Panc1 (cell line): ENCODE measurements at regions not wholly inside any gene's neighbourhood (a gene's known extent, or its start where the extent isn't known, plus 50 kb on each side); places are given as distances from the start of the nearest gene placed in this dataset.
A peak's percentile ranks its signal among the peaks of the same experiment; 100 is the strongest.
"Not testable (repeated sequence)": the region's sequence is repeated elsewhere in the genome, so short reads cannot be mapped to it uniquely, and the experiment has no call there.

Experiments used
- ATAC-seq: fragments of 200-7000 bp; cut with Tn5 transposase; 2 replicates; pipeline ENCODE4 v1.9.1; 2020; ENCODE audit warnings: mild to moderate bottlenecking, moderate library complexity
- BruUV-seq: library from RNA; stranded (reverse); fragments of 400-500 nt; replicated peaks from 2 replicates; lab custom pipeline; 2021; lab: Mats Ljungman, UMichigan
- CTCF ChIA-PET: fragments of 300-600 bp; sonication (Branson Sonifier 250); formaldehyde crosslinking; loops from one replicate; lab custom pipeline; 2022; ENCODE audit warnings: antibody characterized with exemption; lab: Charles Lee
- POLR2A ChIA-PET: fragments of 300-600 bp; sonication (Branson Sonifier 250); formaldehyde crosslinking; loops from one replicate; lab custom pipeline; 2022; ENCODE audit warnings: antibody characterized with exemption; lab: Charles Lee
- DNase-seq: peaks from one replicate; pipeline ENCODE4 v3.0.0-alpha.2; 2010; ENCODE audit warnings: low read depth, low spot score
- H3K27ac ChIP-seq: 2 replicates; pipeline ENCODE4 v1.5.1; 2011; ENCODE audit warnings: mild to moderate bottlenecking, low read length, inconsistent platforms
- H3K27me3 ChIP-seq: fragments of 200-500 bp; sonication (Bioruptor generic); 2 replicates; pipeline ENCODE4 v1.6.0; 2014; ENCODE audit warnings: low read length, inconsistent platforms; ENCODE audit not compliant: control insufficient read depth, insufficient read depth
- H3K36me3 ChIP-seq: fragments of 200-500 bp; sonication (Bioruptor generic); 2 replicates; pipeline ENCODE4 v1.5.1; 2014; ENCODE audit warnings: inconsistent platforms, mild to moderate bottlenecking, low read length, moderate library complexity; ENCODE audit not compliant: control insufficient read depth, insufficient read depth
- H3K4me1 ChIP-seq: 2 replicates; pipeline ENCODE4 v1.5.1; 2011; ENCODE audit warnings: inconsistent platforms, mild to moderate bottlenecking, low read length, moderate library complexity; ENCODE audit not compliant: control insufficient read depth, insufficient read depth
- H3K4me3 ChIP-seq, 2 experiments: 2 replicates each; pipeline ENCODE4 v1.5.1; 2011 to 2012; ENCODE audit warnings: low read depth in 2 of 2, low read length in 2 of 2, mild to moderate bottlenecking in 2 of 2, inconsistent platforms in 1 of 2, moderate library complexity in 1 of 2
- H3K9me3 ChIP-seq: fragments of 200-500 bp; sonication (Bioruptor generic); 2 replicates; pipeline ENCODE4 v1.5.1; 2014; ENCODE audit warnings: low read depth, mild to moderate bottlenecking, inconsistent platforms, low read length, moderate library complexity; ENCODE audit not compliant: control insufficient read depth, insufficient read depth
- in situ Hi-C: cut with HindIII; loops from 2 replicates; pipeline ENCODE4 v1.10.0; 2016; ENCODE audit warnings: low sequenced_read_pairs, low pct_unique_long_range_greater_than_20kb
- intact Hi-C: fragments of 100-400 bp; cut with micrococcal nuclease; formaldehyde crosslinking; loops from one replicate; pipeline ENCODE4 v1.10.0; 2022; ENCODE audit not compliant: unreplicated experiment
- TF ChIP-seq, protein P1 (sequence below): fragments of 450-650 bp; IDR thresholded peaks from 2 replicates; pipeline ENCODE4 v1.5.1; 2017; ENCODE audit warnings: mild to moderate bottlenecking

DNA sequence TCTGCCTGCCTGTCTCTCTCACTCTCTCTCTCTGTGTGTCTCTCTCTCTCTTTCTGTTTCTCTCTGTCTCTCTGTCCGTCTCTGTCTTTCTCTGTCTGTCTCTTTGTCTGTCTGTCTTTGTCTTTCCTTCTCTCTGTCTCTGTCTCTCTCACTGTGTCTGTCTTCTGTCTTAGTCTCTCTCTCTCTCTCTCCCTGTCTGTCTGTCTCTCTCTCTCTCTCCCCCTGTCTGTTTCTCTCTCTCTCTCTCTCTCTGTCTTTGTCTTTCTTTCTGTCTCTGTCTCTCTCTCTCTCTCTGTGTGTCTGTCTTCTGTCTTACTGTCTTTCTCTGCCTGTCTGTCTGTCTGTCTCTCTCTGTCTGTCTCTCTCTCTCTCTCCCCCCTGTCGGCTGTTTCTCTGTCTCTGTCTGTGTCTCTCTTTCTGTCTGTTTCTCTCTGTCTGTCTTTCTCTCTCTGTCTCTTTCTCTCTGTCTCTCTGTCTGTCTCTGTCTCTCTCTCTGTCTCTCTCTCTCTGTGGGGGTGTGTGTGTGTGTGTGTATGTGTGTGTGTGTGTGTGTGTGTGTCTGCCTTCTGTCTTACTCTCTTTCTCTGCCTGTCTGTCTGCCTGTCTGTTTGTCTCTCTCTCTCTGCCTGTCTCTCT is 2101.3 kb upstream of the TPTE start:
- H3K27me3 ChIP-seq, in situ Hi-C loops, H3K4me3 ChIP-seq, POLR2A ChIA-PET, H3K4me1 ChIP-seq, BruUV-seq, H3K9me3 ChIP-seq, CTCF ChIA-PET, H3K27ac ChIP-seq, DNase-seq, intact Hi-C loops, H3K36me3 ChIP-seq: not testable (repeated sequence)
- TF ChIP-seq, protein P1, sequence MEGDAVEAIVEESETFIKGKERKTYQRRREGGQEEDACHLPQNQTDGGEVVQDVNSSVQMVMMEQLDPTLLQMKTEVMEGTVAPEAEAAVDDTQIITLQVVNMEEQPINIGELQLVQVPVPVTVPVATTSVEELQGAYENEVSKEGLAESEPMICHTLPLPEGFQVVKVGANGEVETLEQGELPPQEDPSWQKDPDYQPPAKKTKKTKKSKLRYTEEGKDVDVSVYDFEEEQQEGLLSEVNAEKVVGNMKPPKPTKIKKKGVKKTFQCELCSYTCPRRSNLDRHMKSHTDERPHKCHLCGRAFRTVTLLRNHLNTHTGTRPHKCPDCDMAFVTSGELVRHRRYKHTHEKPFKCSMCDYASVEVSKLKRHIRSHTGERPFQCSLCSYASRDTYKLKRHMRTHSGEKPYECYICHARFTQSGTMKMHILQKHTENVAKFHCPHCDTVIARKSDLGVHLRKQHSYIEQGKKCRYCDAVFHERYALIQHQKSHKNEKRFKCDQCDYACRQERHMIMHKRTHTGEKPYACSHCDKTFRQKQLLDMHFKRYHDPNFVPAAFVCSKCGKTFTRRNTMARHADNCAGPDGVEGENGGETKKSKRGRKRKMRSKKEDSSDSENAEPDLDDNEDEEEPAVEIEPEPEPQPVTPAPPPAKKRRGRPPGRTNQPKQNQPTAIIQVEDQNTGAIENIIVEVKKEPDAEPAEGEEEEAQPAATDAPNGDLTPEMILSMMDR = peak; percentile 38
- ATAC-seq = peak; percentile 97

DNA sequence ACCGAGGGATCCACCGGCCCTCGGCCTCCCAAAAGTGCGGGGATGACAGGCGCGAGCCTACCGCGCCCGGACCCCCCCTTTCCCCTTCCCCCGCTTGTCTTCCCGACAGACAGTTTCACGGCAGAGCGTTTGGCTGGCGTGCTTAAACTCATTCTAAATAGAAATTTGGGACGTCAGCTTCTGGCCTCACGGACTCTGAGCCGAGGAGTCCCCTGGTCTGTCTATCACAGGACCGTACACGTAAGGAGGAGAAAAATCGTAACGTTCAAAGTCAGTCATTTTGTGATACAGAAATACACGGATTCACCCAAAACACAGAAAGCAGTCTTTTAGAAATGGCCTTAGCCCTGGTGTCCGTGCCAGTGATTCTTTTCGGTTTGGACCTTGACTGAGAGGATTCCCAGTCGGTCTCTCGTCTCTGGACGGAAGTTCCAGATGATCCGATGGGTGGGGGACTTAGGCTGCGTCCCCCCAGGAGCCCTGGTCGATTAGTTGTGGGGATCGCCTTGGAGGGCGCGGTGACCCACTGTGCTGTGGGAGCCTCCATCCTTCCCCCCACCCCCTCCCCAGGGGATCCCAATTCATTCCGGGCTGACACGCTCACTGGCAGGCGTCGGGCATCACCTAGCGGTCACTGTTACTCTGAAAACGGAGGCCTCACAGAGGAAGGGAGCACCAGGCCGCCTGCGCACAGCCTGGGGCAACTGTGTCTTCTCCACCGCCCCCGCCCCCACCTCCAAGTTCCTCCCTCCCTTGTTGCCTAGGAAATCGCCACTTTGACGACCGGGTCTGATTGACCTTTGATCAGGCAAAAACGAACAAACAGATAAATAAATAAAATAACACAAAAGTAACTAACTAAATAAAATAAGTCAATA is 2093.4 kb upstream of the TPTE start:
- BruUV-seq, H3K9me3 ChIP-seq, H3K27me3 ChIP-seq, POLR2A ChIA-PET, intact Hi-C loops, CTCF ChIA-PET, H3K36me3 ChIP-seq, in situ Hi-C loops, H3K4me1 ChIP-seq, H3K27ac ChIP-seq, DNase-seq, H3K4me3 ChIP-seq: not testable (repeated sequence)
- peak; percentile 73 for ATAC-seq

DNA sequence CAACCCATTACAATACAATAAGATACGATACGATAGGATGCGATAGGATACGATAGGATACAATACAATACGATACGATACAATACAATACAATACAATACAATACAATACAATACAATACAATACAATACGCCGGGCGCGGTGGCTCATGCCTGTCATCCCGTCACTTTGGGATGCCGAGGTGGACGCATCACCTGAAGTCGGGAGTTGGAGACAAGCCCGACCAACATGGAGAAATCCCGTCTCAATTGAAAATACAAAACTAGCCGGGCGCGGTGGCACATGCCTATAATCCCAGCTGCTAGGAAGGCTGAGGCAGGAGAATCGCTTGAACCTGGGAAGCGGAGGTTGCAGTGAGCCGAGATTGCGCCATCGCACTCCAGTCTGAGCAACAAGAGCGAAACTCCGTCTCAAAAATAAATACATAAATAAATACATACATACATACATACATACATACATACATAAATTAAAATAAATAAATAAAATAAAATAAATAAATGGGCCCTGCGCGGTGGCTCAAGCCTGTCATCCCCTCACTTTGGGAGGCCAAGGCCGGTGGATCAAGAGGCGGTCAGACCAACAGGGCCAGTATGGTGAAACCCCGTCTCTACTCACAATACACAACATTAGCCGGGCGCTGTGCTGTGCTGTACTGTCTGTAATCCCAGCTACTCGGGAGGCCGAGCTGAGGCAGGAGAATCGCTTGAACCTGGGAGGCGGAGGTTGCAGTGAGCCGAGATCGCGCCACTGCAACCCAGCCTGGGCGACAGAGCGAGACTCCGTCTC is 2092.5 kb upstream of the TPTE start:
- H3K4me1 ChIP-seq, BruUV-seq, H3K27ac ChIP-seq, DNase-seq, CTCF ChIA-PET, POLR2A ChIA-PET, intact Hi-C loops, H3K36me3 ChIP-seq, in situ Hi-C loops, H3K9me3 ChIP-seq, H3K4me3 ChIP-seq, H3K27me3 ChIP-seq: not testable (repeated sequence)
- ATAC-seq = peak; percentile 92

DNA sequence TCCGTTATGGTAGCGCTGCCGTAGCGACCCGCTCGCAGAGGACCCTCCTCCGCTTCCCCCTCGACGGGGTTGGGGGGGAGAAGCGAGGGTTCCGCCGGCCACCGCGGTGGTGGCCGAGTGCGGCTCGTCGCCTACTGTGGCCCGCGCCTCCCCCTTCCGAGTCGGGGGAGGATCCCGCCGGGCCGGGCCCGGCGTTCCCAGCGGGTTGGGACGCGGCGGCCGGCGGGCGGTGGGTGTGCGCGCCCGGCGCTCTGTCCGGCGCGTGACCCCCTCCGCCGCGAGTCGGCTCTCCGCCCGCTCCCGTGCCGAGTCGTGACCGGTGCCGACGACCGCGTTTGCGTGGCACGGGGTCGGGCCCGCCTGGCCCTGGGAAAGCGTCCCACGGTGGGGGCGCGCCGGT is 2086.7 kb upstream of the TPTE start:
- H3K4me3 ChIP-seq, CTCF ChIA-PET, H3K9me3 ChIP-seq, H3K36me3 ChIP-seq, DNase-seq, BruUV-seq, H3K27me3 ChIP-seq, in situ Hi-C loops, ATAC-seq, H3K4me1 ChIP-seq, intact Hi-C loops, H3K27ac ChIP-seq, POLR2A ChIA-PET: not testable (repeated sequence)

DNA sequence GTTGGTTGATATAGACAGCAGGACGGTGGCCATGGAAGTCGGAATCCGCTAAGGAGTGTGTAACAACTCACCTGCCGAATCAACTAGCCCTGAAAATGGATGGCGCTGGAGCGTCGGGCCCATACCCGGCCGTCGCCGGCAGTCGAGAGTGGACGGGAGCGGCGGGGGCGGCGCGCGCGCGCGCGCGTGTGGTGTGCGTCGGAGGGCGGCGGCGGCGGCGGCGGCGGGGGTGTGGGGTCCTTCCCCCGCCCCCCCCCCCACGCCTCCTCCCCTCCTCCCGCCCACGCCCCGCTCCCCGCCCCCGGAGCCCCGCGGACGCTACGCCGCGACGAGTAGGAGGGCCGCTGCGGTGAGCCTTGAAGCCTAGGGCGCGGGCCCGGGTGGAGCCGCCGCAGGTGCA is 2078.3 kb upstream of the TPTE start:
- H3K36me3 ChIP-seq, H3K9me3 ChIP-seq, intact Hi-C loops, H3K4me1 ChIP-seq, CTCF ChIA-PET, H3K4me3 ChIP-seq, H3K27ac ChIP-seq, in situ Hi-C loops, POLR2A ChIA-PET, DNase-seq, H3K27me3 ChIP-seq, BruUV-seq, ATAC-seq: not testable (repeated sequence)

DNA sequence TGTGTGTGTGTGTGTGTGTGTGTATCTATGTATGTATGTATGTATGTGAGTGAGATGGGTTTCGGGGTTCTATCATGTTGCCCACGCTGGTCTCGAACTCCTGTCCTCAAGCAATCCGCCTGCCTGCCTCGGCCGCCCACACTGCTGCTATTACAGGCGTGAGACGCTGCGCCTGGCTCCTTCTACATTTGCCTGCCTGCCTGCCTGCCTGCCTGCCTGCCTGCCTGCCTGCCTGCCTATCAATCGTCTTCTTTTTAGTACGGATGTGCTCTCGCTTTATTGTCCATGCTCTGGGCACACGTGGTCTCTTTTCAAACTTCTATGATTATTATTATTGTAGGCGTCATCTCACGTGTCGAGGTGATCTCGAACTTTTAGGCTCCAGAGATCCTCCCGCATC is 2071.6 kb upstream of the TPTE start:
- H3K27me3 ChIP-seq, CTCF ChIA-PET, H3K36me3 ChIP-seq, H3K4me3 ChIP-seq, in situ Hi-C loops, POLR2A ChIA-PET, H3K27ac ChIP-seq, intact Hi-C loops, H3K9me3 ChIP-seq, ATAC-seq, H3K4me1 ChIP-seq, DNase-seq, BruUV-seq: not testable (repeated sequence)
